Suppressor macrophage treated with lipopolysaccharide for 4 hours (primary cell): ENCODE measurements at regions not wholly inside any gene's neighbourhood (a gene's known extent, or its start where the extent isn't known, plus 50 kb on each side); places are given as distances from the start of the nearest gene placed in this dataset.
"Not testable (repeated sequence)": the region's sequence is repeated elsewhere in the genome, so short reads cannot be mapped to it uniquely, and the experiment has no call there.

Experiments
- DNase-seq: peaks from one replicate; pipeline ENCODE4 v3.0.0-alpha.2; 2020

DNA sequence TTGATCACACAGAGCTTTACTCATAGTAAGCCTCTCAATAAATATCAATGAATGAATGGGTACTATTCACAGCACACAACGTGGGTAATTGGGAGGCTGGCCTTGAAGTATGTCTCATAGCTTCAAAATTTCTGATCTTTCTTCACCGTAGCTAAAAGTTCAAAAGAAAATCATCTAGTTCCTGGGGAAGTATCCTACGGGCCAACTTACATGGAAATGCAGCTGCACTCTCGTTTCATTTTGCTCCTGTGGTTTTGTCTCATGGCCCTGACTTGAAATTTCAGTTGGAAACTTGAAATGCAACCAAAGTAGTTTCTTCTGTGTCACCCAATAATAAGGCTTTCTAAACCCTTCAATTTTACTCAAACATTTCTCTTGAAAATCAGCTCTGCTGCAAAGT, 76.1 kb upstream of the CNIH3 start:
- peak; percentile 83 for DNase-seq

DNA sequence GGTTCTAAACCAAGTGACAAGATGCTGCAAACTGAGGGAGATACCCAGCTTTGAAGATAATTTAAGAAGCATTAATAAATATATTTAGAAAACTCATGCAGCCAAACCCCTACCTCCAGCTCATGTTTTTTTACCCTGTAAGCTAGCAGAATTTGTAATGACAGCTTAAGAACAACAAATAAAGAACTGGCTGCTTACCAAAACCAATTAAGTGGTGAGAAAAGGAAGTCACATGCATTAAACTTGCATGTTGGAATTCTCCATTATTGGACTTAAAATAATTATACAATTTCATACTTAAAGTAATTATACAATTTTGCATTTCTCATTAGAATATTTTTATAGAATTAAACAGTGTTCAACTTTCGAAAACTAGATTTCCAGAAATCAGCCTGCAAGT, 75.6 kb upstream of the CNIH3 start:
- no peak for DNase-seq

DNA sequence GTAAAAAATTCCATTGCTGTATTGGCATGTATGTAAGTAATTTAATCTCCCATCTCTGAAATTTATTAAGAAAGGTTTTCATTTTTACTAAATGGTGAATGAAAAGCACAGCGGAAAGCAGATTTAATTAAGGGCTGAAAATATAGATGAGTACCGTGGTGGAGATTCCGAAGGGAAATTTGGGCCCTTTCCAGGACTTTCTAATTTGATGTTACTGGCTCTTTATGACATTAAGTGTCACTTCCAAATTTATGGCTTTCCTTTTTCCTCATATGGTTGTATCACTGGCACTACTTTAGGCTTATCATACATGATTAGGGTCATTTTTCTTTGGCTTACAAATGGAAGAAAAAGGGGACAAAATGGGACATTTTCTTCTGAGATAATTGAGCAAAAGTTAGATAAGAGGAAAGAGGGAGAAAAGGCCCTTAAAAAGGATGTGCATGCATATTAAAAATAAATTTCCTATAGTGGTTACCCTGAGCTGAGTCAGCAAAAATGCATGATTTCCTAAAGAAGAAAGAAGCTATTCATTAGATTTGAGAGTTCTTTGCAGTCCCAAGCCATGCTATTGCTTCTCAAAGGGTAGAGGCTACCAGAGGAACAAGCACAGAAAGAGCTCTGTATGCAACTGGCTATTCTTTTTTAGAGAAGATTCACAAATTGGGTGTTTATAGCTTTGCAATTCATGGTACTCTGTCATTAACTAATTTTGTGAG, 74.9 kb upstream of the CNIH3 start:
- no peak for DNase-seq

DNA sequence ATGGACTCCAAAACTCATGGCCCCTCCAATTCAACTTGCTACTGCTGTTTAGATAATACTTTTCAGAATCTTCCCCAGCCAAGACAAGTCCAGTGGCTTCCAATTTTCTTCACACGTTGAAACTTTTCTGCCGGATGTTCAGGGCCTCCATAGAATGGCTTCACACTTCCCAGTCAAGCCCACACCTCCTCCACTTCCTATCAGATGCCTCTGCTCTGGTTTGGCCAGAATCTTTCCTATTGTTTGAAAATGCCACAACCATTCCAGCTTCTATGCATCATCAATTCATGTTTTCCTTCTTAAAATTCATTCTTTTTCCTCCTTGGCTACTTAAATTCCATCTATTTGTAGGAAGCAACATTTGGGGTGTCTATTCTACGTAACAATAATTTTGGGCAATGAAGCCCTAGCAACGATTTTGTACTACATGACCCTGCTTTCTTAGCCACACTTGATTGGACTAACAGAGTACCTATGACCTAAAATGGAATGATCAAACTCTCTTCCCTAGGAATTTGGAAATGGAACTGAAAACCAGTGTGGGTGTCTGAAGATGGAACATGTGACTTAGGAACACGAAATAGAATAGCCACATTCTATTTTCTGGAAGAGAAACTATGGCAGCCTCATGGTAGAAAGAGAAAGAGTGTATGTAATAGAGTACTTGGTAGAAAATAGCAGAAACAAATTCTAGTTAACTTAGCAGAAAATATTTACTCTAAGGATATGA, 74.1 kb upstream of the CNIH3 start:
- peak; percentile 62 for DNase-seq

DNA sequence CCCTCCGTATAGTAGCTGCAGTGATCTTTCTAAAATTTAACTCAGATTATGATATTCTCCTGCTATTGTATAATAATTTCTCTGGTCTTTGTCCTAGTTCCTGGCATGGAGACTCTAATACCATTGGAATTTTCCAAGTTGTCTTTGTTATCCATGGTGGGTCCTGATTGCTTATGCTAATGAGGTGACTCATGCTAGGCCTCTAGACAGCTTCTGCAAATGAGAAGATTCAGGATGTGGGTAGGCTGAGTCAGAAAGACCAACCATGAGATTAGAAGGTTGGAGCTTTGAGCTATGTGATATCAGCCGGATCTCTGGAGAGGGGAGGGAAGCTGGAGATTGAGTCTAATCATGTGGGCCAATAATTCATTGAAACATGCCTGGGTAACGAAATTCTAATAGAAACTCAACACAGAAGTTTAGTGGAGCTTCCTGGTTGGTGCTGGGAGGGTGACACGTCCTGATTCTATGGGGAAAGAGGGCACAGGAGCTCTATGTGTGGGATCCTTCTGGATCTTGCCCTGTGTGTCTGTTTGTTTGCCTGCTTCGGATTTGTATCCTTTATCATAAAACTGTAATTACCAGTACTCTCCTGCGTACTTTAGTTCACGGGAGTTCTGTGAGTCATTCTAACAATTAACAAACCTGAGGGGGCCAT, 73.2 kb upstream of the CNIH3 start:
- peak; percentile 93 for DNase-seq

DNA sequence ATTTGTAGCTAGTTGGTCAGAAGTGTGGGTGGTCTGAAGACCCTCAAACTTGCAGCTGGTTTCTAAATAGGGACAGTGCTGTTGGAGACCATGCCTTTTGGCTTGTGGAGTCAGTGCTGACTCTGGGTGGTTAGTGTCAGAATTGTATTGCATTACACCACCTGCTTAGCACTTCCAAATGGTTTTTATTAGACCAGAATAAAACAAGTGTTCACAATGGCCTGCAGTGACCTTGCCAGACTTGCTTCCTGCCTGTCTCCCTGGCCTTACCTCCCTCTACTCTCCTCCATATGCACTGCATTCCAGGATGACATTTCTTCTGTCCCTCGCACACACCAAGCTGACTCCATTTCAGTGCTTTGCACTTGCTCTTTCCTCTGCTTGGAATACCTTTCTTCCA, 72.7 kb upstream of the CNIH3 start:
- no peak for DNase-seq

DNA sequence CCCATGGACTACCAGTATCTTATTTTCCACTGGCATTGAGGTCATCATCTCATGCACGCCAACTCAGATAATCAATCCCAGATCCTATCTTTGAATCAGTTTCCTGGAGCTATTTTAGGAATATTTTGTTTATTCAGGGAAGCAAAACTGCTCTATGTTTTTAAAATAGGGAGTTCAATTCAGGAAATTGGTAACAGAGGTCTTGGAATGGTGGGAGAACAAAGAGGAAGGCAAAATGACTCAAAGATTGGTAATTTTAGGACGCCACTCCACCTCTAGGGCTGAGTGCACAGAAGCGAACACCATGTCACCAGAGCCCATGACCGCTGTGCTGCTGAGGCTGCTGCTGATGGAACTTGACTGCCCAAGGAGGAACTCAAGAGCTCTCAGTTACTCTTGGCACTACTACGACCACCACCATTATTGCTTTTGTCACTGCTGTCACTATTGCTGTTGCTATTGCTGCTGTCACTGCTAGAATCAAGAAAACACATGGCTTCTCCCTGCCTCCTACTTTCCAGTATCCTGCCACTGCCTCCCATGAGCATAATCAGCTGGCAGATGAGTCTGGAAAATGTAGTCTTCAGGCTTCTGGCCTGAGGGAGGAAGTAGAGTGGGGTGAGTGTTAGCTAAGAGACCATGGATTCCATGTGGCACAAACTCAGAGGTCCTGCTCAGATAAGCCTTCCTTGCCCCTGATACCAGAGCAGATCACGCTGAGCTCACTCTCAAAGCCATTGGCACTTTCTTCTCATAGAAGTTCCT, 71.6 kb upstream of the CNIH3 start:
- DNase-seq = peak; percentile 56

DNA sequence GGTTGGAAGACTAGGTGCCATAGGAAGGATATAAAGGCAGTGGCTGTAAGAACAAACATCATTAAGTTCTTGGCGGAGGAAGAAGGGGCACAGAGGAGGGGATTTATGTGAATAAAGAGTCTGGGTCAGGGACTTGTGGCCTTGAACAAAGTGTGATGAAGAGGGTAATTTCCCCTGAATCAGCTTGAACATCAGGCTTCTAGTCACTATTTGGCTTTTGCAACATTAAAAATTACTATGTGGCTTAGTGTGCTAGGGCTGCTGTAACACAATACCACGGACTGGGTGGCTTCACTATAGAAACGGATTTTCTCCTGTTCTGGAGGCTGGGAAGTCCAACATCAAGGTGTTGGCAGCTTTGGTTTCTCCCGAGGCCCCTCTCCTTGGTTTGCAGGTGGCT, 70.5 kb upstream of the CNIH3 start:
- peak; percentile 37 for DNase-seq

DNA sequence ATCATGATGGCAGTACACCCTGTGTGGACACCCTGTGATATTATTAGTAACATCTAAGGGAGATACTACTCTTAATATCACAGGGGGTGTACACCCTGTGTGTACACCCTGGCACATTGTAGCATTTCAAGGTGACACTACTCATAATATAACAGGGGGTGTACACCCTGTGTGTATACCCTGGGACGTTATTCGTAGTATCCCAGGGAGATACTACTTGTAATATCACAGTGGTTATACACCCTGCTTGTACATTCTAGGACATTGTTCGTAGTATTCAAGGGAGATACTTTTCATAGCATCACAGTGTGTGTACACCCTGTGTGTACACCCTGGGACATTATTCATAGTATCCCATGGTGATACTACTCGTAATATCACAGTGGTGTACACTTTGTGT, 67.4 kb upstream of the CNIH3 start:
- DNase-seq = no peak

DNA sequence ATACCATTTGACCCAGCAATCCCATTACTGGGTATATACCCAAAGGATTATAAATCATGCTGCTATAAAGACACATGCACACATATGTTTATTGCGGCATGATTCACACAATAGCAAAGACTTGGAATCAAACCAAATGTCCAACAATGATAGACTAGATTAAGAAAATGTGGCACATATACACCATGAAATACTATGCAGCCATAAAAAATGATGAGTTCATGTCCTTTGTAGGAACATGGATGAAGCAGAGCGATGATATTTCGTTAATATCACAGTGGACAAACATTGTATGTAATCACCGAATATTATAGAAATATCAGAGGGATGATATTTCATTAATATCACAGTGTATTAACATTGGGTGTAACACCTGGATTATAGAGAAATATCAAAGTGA, 64.9 kb upstream of the CNIH3 start:
- DNase-seq = not testable (repeated sequence)

DNA sequence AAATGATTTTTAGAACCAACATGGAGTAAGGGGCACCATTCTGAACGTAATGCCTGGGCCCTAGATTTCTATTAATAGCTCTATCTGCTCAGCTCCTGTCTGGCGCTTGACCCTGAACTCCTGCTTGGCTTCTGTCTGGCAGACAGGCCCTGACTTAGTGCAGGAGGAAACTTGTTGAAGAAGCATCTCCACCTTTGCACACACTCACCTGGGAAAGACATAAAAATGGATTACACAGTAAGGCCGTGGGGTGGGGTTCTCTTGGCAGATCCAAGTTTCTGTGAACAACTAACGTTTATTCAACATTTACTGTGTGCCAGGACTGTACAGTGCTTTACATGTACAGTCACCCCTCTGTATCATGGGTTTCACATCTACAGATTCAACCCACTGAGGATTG, 62.1 kb upstream of the CNIH3 start:
- DNase-seq = no peak

DNA sequence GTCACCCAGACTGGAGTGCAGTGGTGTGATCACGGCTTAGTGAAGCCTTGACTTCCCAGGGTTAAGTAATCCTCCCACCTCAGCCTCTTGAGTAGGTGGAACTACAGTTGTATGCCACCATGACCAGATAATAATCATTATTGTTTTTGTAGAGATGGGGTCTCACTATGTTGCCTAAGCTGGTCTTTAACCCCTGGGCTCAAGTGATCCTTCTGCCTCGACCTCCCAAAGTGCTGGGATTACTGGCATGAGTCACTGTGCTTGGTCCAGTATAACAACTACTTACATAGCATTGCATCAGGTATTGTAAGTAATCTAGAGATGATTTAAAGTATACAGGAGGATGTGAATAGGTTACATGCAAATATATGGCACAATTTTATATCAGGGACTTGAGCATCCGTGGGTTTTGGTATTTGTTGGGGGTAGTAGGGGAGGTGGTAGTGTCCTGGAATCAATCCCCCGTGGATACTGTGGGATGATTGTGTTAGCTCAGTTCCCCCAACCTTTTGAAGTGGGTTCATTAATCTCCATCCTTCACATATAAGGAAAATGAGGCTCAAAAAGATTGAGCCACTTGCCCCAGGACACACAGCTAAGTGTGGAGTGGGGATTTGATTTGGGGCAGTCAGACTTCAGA, 61.4 kb upstream of the CNIH3 start:
- DNase-seq = no peak

DNA sequence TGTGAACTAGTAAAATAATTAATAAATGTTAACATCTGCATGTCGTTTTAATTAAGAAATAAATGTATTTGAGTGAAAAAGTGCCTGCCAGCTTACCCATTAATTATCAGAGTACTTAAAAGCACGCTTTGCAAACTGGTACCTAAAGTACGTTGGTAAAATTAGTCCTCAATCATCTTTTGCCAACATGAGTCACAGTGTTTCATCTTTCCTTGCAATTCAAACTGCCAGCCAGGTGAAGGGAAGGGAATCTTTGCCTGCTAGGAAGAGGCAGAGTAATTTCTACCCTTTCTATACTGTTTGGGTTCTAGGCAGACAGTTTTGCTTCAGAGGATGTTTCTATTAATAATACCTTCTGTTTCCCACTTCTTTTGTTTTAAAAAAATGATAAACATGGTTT, 57.2 kb upstream of the CNIH3 start:
- DNase-seq = no peak

DNA sequence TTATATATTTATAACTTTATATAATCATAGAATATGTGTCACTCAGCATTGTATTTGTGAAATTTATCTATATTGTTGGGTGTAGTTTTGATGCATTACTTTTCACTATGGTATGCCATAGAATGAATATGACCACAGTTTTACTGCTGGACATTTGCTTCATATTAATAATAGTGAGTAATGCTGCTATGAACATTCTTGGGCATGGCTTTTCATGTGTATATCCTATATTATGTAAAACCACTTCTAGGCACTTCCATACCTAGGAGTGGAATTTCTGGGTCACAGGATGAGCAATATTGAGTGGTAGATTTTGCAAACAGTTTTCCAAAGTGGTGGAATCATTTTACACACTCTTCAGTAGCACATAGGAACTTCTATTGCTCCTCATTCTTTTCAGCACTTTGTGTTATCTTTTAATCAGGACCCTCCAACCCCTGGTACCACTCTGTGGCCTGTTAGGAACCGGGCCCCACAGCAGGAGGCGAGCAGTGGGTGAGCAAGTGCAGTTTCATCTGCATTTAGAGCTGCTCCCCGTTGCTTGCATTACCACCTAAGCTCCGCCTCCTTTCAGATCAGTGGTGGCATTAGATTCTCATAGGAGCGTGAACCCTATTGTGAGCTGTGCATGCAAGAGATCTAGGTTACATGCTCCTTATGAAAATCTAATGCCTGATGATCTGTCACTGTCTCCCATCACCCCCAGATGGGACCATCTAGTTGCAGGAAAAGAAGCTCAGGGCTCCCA, 56.0 kb upstream of the CNIH3 start:
- DNase-seq = no peak

DNA sequence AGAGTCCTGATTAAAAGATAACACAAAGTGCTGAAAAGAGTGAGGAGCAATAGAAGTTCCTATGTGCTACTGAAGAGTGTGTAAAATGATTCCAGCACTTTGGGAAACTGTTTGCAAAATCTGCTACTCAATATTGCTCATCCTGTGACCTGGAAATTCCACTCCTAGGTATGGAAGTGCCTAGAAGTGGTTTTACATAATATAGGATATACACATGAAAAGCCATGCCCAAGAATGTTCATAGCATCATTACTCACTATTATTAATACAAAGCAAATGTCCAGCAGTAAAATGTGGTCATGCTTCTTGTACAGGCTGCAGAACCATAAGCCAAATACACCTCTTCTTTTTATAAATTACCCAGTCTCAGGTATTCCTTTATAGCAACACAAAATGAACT, 53.2 kb upstream of the CNIH3 start:
- DNase-seq = not testable (repeated sequence)

DNA sequence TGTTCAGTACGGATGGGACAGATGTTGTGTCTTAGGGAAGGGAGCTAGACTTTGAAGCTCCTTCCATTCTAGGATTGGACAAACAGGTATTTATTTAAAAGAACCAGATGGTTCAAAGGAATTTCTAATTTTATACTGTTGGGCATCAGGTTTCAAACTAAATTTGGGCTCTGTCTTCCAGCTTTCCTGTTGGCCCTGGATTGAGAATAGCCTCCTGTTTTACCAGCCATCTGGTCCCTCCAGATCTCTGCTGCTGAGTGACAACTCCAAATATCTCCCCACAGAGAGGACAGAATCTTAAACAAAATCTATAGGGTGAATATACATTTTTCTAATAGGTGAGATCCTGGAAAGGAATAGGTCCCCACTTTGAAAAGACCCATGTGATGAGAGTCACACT, 52.5 kb upstream of the CNIH3 start:
- no peak for DNase-seq

DNA sequence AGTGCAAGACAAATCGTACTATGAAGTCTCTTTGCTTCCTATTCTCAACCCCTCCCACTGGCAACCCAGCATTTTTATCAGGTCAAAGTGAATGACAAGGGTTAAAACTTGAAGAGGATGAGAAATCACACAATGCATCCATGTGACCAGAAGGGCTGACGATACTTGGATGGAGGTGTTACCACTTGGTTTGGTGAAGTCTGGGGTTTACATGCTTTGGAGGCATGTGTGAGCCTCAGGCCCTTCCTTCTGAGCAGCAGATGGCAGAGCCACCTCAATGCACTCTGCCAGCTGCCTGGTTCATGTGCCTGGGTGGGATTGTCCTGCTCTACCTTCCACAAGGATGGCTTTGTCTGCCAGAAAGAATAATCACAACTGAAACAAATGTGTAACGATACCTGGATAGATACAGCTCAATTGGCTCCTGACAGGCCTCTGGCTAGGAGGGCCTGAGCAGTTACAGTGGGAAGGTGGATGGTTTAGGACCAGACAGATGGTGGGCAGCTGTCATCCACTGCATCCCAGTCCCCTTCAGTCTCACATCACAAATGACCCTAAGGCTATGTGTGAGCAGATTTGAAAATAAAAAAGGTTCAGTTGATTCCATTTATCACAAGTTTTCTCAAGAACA, 51.5 kb upstream of the CNIH3 start:
- no peak for DNase-seq

DNA sequence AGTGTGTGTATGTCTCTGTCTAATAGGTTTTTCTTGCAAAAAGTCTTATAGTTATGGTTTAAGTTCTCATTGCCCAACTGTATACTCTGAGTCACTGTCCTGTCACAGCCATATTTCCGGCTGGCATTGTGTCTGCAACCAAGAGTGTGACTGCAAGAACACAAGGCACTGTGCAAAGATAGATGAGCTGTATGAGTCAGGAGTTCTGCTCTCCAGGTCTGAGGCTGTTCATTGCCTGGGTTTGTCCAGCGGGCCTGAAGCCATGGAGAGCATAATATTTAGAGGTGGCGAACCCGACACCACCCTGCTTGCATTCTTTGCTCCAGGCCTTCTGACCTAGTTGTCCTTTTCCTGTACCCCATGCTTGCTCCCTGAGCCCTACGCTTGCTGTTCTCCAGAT, 50.9 kb upstream of the CNIH3 start:
- peak; percentile 91 for DNase-seq

DNA sequence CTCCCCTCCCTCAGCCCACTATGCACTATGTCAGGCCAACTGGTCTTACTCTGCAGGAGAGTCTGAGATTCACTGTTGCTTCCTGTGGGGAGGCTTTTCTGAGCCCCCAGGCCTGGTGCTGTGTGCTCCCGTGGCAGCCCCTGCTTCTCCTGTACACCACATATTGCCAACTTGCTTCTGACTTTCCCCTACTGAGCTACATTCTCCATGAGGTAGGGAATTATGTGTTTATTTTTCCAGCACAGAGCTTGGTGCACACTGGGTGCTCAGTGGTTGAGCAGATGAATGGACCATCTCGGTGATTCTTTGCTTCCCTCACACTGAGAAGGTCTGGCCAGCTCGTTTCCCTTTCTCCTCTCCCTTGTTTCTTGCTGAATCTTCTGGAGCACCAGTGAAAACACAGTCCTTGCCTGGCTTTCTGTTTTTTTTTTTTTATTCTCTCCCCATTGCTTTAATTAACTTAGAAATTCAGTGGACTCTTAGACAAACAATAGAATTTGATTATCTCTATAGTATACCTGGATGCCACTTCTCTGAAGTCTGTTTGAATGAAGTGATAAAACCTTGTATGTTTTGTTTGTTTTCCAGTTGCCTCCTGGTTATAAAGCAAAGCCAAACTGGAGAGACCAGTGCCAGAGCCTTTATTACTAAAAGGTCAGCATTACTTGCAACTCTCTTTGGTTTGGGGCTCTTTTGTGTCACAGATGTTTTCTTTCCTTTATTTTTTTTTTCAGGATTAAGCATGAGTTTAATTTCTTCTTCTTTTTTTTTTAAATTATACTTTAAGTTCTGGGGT, 50.3 kb upstream of the CNIH3 start:
- DNase-seq = no peak
